Gastroesophageal sphincter (tissue), 4 donors: ENCODE measurements at regions not wholly inside any gene's neighbourhood (a gene's known extent, or its start where the extent isn't known, plus 50 kb on each side); places are given as distances from the start of the nearest gene placed in this dataset.
A peak's percentile ranks its signal among the peaks of the same experiment; 100 is the strongest.

Source experiments
- ATAC-seq: fragments of 150-250 bp; one replicate; pipeline ENCODE4 v1.9.1; 2016; ENCODE audit warnings: mild to moderate bottlenecking, moderate library complexity
- H3K27ac ChIP-seq, 4 donors: fragments of 200-600 bp; sonication (generic) in 3 of 4; 1 replicate in 3 of 4; 2 replicates in 1 of 4; pipeline ENCODE4 v1.5.1; 2016 to 2019
- H3K27me3 ChIP-seq: fragments of 200-600 bp; sonication (generic); one replicate; pipeline ENCODE4 v1.5.1; 2019
- H3K36me3 ChIP-seq, 2 donors: fragments of 200-600 bp; sonication (generic); one replicate each; pipeline ENCODE4 v1.5.1; 2019; ENCODE audit warnings: control low read depth in 1 of 2
- H3K4me1 ChIP-seq, 3 donors: fragments of 200-600 bp; sonication (generic); 1 replicate in 2 of 3; 2 replicates in 1 of 3; pipeline ENCODE4 v1.5.1; 2016 to 2019; ENCODE audit warnings: control low read depth in 2 of 3
- H3K4me3 ChIP-seq, 2 donors: fragments of 200-600 bp; sonication (generic); one replicate each; pipeline ENCODE4 v1.5.1; 2019; ENCODE audit warnings: mild to moderate bottlenecking in 1 of 2, moderate library complexity in 1 of 2
- H3K9me3 ChIP-seq, 3 donors: fragments of 200-600 bp; sonication (generic); one replicate each; pipeline ENCODE4 v1.5.1; 2017 to 2019; ENCODE audit warnings: control low read depth in 2 of 3
- CTCF ChIP-seq, 4 experiments: fragments of 200-600 bp in 2 of 4; fragments of 450-650 bp in 2 of 4; sonication (generic) in 1 of 4; IDR thresholded peaks; one replicate each; pipeline ENCODE4 v1.5.1; 2017 to 2019; ENCODE audit warnings: antibody characterized with exemption in 4 of 4, mild to moderate bottlenecking in 2 of 4, moderate library complexity in 2 of 4
- EP300 ChIP-seq: sonication (generic); formaldehyde crosslinking; IDR thresholded peaks from one replicate; pipeline ENCODE4 v1.6.1; 2017; ENCODE audit warnings: antibody characterized with exemption, mild to moderate bottlenecking
- POLR2A ChIP-seq, 2 donors: fragments of 450-650 bp; IDR thresholded peaks; one replicate each; pipeline ENCODE4 v1.6.1; 2017; ENCODE audit warnings: antibody characterized with exemption in 2 of 2, mild to moderate bottlenecking in 2 of 2, moderate library complexity in 1 of 2
- POLR2AphosphoS5 ChIP-seq: sonication (generic); formaldehyde crosslinking; IDR thresholded peaks from one replicate; pipeline ENCODE4 v1.6.1; 2017; ENCODE audit warnings: antibody characterized with exemption
- WGBS, 2 donors: methylation state at CpG; one replicate each; pipeline ENCODE4 v1.1.5; 2018; ENCODE audit warnings: low coverage in 1 of 2; 5-methylcytosine and 5-hydroxymethylcytosine counted together

DNA sequence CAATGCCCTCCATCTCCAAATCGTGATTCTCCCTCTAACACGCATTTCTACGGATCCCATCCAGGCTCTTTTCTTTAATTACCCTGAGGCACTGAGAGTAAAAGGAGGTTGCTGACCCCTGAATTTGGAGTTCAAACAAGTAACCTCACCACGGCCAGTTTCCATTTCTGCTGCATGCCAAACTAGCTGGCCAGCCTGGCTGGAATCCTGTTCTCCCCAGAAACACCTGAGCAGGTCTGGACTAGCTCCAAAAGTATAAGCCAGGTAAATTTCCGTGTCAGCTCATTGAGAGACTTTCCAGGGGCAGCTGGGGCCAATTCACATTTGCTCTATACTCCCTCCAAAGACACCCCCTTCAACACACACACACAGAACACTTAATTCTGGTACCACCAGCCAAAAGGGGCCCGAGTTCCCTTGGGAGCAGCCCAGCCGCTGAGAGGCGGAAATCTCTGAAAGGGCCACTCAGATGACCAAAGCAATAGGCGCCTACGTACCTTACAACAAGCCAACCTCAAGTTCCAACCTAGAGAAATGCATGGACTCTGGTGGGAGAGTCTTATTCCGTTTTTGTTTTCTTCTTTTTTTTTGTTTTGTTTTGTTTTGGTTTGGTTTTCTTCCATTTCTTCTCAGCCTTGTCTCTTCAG, 131.4 kb downstream of the NDUFA12 start:
- TF ChIP-seq POLR2A (IDR thresholded peaks at IDR 0.05) (no peak), POLR2AphosphoS5 (no peak), CTCF (IDR thresholded peaks at IDR 0.05) (no peak), EP300 (no peak)
- 71 to 77% methylated on average over 7 to 10 of the region's 11 CpGs for WGBS, 2 donors
- H3K9me3 ChIP-seq = no peaks in the 10 kb centered on the region
- peaks cover 0 to 44% (median 8%) of the 10 kb centered on the region in 3 donors for H3K4me1 ChIP-seq
- H3K4me3 ChIP-seq = peak overlapping the region; percentile 75 to 78
- H3K36me3 ChIP-seq = no peaks in the 10 kb centered on the region
- H3K27ac ChIP-seq = peak overlapping the region in 3 of 4 donors; percentile 69 to 86 (median 74)
- no peak for ATAC-seq
- peaks cover 7% of the 10 kb centered on the region for H3K27me3 ChIP-seq

GRCh38 chr12:94870511-94870910, 133.0 kb downstream of the NDUFA12 start:
- Histone ChIP-seq H3K4me3 (no peak overlapping the region), H3K27ac (no peak overlapping the region), H3K36me3 (no peaks in the 10 kb centered on the region), H3K4me1 (peaks cover 9 to 60% (median 13%) of the 10 kb centered on the region in 3 donors), H3K9me3 (no peaks in the 10 kb centered on the region), H3K27me3 (peaks cover 7% of the 10 kb centered on the region)
- WGBS, 2 donors = 71 to 83% methylated on average over 5 of the region's 5 CpGs
- TF ChIP-seq CTCF (IDR thresholded peaks at IDR 0.05) = no peak
- TF ChIP-seq EP300 = no peak
- no peak for TF ChIP-seq POLR2AphosphoS5
- TF ChIP-seq POLR2A (IDR thresholded peaks at IDR 0.05) = no peak
- ATAC-seq = no peak

DNA sequence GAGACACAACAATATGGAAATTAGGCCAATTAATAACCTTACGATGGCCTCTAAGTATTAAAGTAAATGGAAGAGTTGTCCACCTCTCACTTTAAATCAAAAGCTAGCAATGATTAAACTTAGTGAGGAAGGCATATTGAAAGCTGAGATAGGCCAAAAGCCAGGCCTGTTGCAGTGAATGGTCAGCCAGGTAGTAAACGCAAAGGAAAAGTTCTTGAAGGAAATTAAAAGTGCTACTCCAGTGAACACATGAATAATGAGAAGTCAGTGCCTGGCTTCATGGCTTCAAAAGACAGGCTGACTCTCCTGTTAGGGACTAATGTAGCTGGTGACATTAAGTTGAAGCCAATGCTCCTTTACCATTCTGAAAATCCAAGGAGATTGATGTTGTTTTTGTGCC, 135.3 kb downstream of the NDUFA12 start:
- TF ChIP-seq POLR2AphosphoS5 (no peak), POLR2A (IDR thresholded peaks at IDR 0.05) (no peak), EP300 (no peak), CTCF (IDR thresholded peaks at IDR 0.05) (no peak)
- H3K4me1 ChIP-seq = peaks cover 11 to 61% (median 17%) of the 10 kb centered on the region in 3 donors
- H3K36me3 ChIP-seq = no peaks in the 10 kb centered on the region
- no peak for ATAC-seq
- no peaks in the 10 kb centered on the region for H3K9me3 ChIP-seq
- 90 to 100% methylated on average over 2 of the region's 2 CpGs for WGBS, 2 donors
- no peak overlapping the region for H3K27ac ChIP-seq
- no peak overlapping the region for H3K4me3 ChIP-seq
- H3K27me3 ChIP-seq = peaks cover 4% of the 10 kb centered on the region

GRCh38 chr12:94867066-94867855, 136.2 kb downstream of the NDUFA12 start:
- Histone ChIP-seq H3K9me3 (no peaks in the 10 kb centered on the region), H3K27ac (peak overlapping the region in 2 of 4 donors; percentile 77 to 79), H3K4me1 (peaks cover 11 to 61% (median 17%) of the 10 kb centered on the region in 3 donors), H3K4me3 (no peak overlapping the region), H3K36me3 (no peaks in the 10 kb centered on the region), H3K27me3 (no peaks in the 10 kb centered on the region)
- 83 to 90% methylated on average over 3 to 4 of the region's 5 CpGs for WGBS, 2 donors
- TF ChIP-seq POLR2A (IDR thresholded peaks at IDR 0.05) (no peak), CTCF (IDR thresholded peaks at IDR 0.05) (no peak), EP300 (no peak), POLR2AphosphoS5 (no peak)
- peak; percentile 33 for ATAC-seq
